PC-9 (cell line): ENCODE measurements at regions not wholly inside any gene's neighbourhood (a gene's known extent, or its start where the extent isn't known, plus 50 kb on each side); places are given as distances from the start of the nearest gene placed in this dataset.
"Not testable (repeated sequence)": the region's sequence is repeated elsewhere in the genome, so short reads cannot be mapped to it uniquely, and the experiment has no call there.

Source experiments
- CTCF ChIP-seq: fragments of 200-600 bp; sonication (generic); conservative IDR thresholded peaks from 2 replicates; pipeline ENCODE4 v1.6.1; 2017; ENCODE audit warnings: mixed run types, antibody characterized with exemption, mild to moderate bottlenecking, moderate library complexity
- EZH2 ChIP-seq: fragments of 200-600 bp; sonication (generic); IDR thresholded peaks from 2 replicates; pipeline ENCODE4 v1.8.0; 2017; ENCODE audit warnings: antibody characterized with exemption, low read depth

- TF ChIP-seq CTCF, EZH2: not testable (repeated sequence)
These were observed 599.2 kb downstream of the REEP3 start for GRCh38 chr10:64120301-64120980.
